Stimulated activated CD4-positive, alpha-beta T cell treated with anti-CD3 and anti-CD28 coated beads, Interleukin-15, amount 100 ng/mL, for 1 hour (primary cell): ENCODE measurements at regions not wholly inside any gene's neighbourhood (a gene's known extent, or its start where the extent isn't known, plus 50 kb on each side); places are given as distances from the start of the nearest gene placed in this dataset.
"Not testable (repeated sequence)": the region's sequence is repeated elsewhere in the genome, so short reads cannot be mapped to it uniquely, and the experiment has no call there.

ENCODE experiments used
- DNase-seq, 2 donors: peaks; one replicate each; pipeline ENCODE4 v3.0.0-alpha.2; 2020; ENCODE audit warnings: low read depth in 1 of 2, low spot score in 1 of 2

DNA sequence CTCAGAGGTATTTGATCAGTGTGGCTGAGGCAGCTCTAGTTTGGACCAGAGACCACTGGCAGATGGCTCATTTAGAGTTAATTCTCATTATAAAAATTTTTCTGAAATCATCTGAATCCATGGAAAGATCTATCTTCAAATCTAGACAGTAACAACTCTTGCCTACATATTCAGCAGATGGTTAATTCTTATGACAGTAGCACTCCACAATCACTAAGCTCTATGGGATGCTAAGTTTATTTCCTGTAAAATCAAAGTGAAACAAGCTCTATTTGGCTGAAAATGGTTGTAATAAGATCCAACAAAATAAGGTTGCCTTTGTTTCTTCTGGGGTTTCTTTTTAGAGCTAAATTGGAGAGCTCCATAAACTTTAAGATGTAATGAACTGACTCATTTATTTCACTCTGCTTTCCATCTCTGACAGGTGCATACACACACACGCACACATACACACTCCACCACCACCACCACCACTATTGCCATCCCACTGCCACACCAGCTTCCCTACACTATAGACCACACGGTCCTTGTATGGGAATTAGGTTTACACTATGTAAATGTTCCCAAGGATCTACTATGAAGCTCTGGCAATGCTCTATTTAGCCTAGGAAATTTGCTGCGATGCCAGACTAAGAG, 293.1 kb downstream of the RPAP3 start:
- DNase-seq, result no peak

DNA sequence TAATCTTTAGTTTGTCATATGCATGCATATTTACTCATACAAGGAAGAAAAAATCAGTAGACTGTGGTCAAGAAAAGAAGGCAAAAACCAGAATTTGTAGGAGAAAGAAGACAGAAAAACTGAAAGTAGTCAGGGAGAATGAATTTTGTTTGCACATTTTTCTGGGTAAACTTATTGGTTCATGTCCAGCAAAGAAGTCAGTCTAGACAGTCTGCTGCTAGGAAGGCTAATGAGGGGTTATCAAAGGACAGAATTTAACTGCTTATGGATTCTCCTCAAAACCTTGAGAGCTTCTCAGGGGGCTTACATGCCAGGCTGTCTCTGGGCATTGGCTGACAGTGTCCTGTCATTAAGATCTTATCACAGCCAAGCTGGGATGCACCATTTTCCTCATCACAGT, 293.9 kb downstream of the RPAP3 start:
- no peak for DNase-seq

DNA sequence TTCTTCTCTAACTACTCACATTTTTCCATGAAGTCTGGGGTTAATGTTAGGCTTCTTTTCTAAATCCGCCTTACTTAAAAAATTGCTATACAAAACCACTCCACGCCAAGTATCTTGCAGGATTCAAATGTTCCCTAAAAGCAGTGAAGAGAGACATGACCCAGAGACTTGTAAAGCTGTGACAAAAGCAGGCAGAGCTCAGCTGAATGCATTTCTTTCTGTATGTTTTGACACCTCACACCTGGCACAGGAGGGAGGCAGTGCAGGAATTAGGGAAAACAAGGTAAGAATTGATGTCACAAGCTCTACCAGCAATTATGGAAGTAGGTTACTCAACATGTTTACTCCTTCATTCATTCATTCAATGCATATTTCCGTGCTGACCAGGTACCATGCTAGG, 295.0 kb downstream of the RPAP3 start:
- DNase-seq, result no peak

DNA sequence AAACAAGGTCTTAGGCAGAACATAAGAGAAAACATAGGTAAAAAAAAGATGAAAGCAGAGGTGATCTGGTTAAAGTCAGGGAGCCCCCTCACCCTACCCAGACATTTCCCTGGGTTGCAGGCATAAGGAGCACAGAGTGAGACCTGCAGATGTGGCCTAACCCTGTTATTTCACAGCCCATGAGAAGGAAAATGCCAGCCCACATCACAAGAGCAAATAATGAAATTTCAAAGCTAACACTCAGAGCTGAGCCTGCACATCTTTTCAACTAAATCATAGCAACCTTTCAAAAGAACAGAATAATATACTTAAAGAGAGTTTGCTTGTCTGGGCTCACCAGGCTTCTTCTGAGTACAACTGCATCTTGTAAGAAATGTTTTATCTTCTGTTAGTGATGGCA, 295.4 kb downstream of the RPAP3 start:
- no peak for DNase-seq

DNA sequence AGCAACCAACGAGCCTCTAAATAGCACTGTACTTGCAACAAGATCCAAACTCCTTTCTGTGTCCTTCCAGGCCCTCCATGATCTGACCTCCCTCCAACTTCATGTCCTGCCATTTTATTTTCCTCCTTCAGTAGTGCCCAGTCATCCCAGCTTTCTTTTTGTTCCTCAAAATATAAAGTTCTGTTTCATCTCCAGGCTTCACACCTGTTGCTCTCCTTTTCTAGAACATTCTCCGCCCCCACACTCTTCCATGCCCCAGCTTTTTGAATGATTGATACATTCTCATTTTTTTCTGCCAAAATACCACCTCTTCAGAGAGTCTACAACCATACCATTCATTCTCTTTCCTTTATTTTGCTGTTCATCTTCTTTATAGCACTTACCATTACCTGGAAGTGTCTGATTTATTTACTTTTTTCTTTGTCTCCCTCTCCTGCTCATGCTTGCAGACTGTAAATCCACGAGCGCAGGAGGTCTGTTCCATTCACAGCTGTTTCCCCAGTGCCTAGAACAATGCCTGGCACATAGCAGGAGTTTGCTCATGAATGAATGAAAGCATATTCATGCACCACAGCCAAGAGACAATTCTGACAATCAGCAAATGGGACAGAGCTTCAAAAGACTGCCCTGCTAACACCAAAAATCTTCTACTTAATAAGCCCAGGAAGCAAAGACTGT, 296.4 kb downstream of the RPAP3 start:
- no peak for DNase-seq

DNA sequence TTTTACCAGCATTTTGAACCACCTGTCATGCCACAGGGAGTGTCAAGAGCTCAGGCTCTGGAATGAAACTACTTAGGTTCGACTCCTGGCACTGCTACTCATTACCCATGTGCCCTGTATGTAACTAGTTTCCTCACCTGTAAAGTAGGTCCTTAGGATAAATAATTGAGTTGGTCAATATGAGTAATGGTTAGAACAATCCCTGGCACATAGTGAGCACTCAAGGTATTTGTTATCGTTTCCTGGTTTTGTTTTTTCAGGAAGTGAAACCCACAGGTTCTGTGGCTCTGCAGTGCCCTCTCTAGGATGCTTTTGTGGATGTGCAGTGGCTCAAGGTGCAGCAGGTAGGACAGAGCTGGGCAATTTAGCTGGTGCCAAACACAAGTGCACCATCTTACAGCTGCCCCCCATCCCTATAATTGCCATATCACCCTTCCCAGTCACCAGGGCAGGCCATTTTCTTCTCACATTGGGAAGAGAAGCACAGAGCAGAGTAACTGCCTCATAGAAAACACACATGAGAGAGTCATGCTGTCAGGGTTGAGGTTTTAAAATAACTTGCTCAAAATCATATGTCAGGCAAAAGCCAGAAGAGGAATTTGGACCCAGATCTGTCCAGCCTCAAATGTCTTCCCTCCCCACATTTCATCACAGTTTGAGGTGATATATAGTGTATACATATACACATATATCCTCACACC, 297.5 kb downstream of the RPAP3 start:
- no peak for DNase-seq

DNA sequence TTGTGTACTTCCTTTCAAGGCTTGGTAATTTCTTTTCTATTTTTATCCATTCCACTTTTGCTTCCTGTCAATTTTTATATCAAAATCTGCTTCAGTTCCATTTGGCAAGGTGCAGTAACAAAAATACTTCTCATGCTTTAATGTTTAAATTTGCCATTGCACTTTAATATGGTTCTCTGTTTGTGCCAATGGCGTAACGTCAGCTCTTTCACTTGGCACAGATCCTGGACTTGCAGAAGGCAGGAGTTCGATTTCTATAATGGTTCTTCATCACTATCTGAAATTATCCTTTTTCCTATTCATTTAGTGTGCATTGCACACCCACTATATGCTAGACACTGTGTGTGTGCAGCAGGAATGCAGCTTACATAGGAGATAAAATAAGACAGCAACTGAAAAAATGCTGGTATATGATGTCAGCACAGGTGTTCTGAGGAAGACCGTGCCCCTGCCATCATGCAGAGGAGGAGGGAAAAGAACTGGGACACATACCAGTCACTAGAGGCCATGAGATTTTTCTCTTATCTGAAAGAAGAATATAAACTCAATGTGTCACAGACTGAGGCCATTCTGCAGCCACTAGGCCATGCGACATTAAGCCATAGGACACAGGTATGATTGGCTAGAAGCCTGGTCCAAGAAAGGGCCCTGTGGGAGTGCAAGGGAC, 298.2 kb downstream of the RPAP3 start:
- DNase-seq, result no peak

DNA sequence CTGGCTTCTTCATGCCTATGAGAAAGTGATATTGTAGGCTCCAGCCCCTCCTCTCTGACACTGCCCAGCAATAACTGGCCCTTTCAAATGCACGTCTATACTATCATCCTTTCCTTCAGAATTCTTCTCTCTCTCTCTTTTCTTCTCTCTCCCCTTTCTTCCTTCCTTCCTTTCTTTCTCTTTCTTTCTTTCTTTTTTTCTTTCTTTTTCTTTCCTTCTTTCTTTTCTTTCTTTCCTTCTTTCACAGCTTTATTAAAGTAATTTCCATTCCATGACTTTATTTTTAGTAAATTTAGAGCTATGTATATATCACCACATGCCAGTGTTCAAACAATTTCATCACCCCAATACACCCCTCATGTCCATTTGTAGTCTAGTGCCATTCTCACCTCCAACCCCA, 302.1 kb downstream of the RPAP3 start:
- no peak for DNase-seq

DNA sequence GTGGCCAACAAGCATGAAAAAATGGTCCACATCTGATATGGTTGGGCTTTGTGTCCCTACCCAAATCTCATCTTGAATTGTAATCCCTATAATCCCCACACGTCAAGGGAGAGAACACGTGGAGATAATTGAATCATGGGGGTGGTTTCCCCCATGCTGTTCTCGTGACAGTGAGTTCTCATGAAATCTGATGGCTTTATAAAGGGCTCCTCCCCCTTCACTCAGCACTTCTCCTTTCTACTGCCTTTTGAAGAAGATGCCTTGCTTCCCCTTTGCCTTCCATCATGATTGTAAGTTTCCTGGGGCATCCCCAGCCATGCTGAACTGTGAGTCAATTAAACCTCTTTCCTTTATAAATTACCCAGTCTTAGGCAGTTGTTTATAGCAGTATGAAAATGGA, 304.6 kb downstream of the RPAP3 start:
- DNase-seq, result not testable (repeated sequence)

DNA sequence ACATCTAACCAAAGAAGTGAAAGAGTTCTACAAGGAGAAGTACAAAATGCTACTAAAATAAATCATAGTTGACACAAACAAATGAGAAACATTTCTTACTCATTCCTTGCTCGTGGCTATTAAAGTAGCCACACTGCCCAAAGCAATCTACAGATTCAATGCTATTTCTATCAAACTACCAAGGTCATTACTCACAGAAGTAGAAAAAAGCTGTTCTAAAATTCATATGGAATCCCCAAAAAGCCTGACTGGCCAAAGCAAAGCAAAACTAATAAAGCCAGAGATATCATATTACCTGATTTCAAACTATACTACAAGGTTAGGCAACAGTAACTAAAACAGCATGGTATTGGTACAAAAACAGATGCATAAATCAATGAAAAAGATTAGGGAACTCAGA, 305.6 kb downstream of the RPAP3 start:
- DNase-seq, result no peak

DNA sequence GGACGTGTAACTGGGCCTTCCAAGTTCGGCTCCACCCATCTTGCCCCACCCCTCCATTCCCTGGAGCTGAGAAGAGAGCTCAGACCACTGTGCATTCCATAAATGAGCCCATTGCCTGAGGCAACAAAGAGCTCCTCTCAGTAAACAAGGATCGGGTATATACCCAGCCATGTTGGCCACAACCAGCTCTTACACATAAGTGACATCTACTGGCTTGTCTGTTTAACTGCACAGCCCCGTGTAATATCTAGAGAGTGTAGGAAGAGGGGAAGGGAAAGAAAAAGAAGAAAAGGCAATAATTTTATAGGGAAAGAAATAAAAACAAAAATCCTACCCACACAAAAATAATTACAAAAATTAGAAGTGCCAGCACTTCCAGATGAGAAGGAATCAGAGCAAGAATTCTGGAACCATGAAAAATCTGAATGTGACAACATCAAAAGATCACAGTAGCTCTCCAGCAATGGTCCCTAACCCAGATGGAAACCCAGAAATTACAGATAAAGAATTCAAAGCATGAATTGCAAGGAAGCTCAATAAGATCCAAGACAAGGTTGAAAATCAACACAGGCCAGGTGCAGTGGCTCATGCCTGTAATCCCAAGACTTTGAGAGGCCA, 308.1 kb downstream of the RPAP3 start:
- no peak for DNase-seq

DNA sequence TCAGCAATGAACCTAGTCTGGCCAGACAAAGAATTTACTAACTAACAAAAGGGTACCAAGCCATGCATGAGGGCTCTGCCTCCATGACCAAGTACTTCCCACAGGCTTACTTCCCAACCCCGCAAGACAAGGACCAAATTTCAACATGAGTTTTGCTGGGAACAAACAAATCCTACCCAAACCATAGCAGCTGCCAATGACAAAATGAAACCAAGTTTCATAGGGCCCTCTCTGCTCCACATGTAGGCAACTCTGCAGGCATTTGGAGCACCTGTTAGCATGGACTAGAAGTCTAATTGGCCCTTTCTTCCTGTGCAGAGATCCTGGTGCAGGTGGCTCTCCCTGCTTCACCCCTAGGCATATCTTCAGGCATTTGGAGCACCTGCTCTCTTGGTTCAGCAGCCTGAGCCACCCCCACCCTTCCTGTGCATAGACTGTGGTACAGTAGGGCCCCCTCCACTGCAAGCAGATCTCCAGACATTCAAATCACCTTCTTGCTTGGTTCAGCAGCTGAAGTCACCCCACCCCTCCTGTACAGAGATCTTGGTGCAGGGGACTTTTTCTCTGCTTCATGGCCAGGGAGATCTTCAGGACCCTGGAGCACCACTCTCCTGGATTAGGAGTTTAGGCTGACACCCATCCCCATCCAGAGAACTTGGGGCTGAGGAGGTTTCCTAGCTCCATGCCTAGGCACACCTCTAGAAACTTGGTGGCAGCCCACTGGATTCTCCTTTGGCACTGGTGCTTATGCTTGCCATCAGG, 308.7 kb downstream of the RPAP3 start:
- no peak for DNase-seq

DNA sequence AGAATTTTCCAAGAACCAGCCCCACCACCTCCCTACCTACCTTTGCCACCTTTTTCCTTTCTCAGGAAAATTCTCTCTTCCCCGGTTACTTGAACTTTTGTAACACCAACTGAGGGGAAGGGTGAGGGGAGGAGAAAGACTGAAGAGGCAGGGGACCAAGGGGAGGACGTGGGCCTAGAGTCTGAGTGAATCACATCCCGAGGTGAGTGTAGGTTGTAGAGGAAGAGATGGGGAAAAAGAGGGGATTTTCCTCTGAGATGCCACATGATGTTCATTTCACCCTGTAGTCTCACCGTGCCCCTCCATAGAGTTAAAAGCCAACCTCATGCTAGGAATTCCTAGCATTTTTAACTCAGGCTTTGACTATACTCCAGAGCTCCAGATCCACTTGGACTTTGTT, 311.8 kb downstream of the RPAP3 start:
- no peak for DNase-seq

DNA sequence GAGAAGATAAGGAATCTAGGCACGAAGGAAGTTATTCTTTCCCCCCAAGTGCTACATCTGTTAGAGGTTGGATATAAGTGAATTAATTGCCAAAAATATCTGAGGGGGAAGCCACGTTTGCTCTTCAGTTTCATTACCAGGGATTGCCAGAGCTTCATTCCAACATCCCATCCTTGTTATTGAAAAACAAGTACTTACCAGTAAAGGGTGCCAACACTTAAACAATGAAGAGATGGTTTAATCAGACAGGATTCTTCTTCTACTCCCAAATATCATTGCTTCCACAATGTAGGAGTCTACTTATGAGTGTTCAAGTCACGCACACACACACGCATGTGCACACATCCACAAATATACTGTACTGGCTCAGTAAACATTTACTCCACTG, 312.4 kb downstream of the RPAP3 start:
- DNase-seq, result no peak

DNA sequence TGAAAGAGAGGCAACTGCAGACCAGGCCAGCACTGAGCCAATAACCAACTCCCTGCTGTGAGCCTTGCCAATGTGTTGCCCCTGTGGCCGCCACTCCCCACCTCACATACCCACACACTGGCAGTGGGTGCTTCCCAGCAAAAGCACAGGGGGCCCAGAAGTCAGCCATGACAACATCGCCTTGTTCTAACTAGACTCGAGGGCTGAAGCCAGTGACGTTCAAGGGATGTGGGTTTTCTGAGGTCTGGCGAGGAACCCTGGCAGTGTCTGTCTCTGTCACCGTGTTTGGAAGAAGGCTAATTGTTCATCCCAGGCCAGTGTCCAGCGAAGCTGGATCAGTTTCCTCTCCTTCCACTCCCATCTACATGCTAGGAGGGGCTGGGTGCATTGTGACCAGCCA, 311.8 kb upstream of the AMIGO2 start:
- no peak for DNase-seq

DNA sequence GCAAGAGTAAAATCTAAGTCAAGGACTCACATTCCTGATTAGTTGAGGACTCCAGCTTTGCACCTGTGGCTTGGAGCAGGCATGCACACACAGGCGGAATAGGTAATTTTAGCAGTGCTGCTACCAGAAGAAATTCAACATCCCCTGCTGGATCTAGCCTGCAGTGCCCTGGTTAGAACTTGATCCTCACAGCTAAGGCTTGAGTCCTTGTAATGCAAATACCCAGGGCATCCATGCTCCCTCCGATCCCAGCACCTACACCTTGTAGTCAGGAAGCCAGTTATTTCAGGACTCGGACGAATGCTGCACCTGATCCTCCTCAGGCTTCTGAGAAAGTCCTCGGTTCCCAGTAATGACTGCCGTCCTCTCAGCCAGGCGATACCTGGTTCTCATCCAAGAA, 309.0 kb upstream of the AMIGO2 start:
- DNase-seq, result no peak

DNA sequence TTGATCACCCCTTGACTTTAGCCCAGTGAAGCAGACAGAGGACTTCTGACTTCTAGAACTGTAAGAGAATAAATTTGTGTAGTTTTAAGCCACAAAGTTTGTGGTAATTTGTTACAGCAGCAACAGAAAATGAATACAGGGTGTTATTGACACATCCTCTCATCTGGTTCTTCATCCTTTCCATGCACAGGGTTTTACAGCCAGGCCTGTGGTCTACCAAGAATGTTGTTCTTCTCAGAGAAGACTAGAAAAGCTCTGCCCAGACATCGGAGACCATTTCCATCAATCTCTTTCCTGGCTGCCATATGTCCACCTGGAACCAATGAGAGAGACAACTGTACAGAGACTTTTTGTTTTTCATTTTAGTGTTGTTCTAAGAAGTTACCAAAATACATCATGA, 308.2 kb upstream of the AMIGO2 start:
- DNase-seq, result no peak

DNA sequence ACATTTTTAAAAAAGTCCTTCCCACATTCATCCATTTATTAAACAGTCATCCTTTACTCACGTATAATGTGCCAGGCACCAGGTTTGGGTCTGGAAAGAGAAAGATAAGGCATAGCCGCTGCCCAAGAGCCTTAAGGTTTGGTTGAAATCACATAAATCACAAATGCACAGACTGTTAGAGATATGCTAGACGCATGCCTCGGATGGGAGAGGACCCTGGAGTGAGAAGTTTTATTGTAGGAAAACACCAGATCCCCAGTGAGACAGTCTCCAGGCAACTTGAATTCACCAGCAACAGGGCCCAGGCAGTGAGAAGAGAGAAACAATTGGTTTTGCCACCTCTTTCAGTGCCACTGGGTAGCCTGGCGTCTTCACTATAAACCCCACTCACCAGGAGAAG, 305.9 kb upstream of the AMIGO2 start:
- no peak for DNase-seq

DNA sequence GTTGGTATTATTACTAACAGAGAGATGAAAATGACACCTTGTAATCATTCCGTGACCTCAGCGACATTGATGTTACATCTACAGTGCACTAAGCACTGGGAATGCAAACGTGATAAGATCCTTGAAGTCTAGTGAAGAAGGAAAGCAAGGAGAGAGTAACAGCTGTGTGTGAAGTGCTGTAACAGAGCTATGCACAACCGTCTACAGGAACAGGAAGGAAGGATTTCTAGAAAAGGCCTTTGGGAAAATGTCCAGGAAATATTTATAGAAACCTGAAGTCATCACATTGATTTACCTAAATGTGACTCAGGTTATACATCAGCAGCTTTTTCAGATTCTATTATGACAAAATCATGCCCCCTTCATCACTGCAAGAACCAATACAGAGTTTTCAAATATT, 304.2 kb upstream of the AMIGO2 start:
- no peak for DNase-seq

DNA sequence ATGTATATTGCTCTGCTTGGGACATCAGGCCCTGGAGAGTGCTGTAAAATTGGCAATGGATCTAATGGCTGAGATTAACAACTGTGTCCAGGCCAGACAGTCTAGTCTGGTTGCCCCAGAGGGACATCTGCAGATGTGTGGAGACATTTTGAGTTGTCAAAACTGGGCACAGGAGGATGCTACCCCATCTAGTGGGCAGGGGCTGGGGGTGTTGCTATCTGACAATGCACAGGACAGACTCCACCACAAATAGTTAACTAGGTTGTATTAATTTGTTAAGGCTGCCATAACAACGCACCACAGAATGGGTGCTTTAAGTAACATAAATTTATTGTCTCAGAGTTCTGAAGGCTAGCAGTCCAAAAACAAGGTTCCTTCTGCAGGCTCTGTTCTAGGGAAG, 302.5 kb upstream of the AMIGO2 start:
- DNase-seq, result no peak

DNA sequence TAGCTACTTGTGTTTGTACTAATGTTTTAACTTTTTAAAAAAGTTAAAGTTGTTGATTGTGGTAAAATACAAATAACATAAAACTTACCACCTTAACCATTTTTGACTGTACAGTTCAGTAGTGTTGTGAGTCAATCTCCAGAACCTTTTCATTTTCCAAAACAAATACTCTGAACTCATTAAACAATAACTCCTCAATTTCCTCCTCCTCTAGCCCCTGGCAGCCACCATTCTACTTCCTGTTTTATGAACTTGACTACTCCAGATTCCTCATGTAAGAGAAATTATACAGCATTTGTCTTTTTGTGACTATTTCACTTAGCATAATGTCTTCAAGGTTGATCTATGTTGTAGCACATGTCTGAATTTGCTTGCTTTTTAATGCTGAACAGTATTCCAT, 299.1 kb upstream of the AMIGO2 start:
- DNase-seq, result no peak
